ENCODE measurements at regions not wholly inside any gene's neighbourhood (a gene's known extent, or its start where the extent isn't known, plus 50 kb on each side); places are given as distances from the start of the nearest gene placed in this dataset.

GRCh38 chr14:51781381-51781780 lies 79.0 kb upstream of the GNG2 start (continued):
- TF ChIP-seq ZBTB40 (IDR thresholded peaks at IDR 0.05; ENCODE audit: borderline replicate concordance) (no peak), NRF1 (conservative IDR thresholded peaks at IDR 0.05; ENCODE audit: low read depth, low read length) (no peak), SMAD1 (IDR thresholded peaks at IDR 0.05; ENCODE audit: low read depth, partially characterized antibody) (no peak), KDM1A (IDR thresholded peaks at IDR 0.05; ENCODE audit: borderline replicate concordance) (no peak), CREM (IDR thresholded peaks at IDR 0.05; ENCODE audit: low read depth) (no peak), CUX1 (IDR thresholded peaks at IDR 0.05; ENCODE audit: insufficient replicate concordance, low read depth, low read length) (no peak)

Data from GM12878 (cell line).